B cell (primary cell): ENCODE measurements at regions not wholly inside any gene's neighbourhood (a gene's known extent, or its start where the extent isn't known, plus 50 kb on each side); places are given as distances from the start of the nearest gene placed in this dataset.

Source experiments
- CTCF ChIP-seq: fragments of 200-600 bp; IDR thresholded peaks from one replicate; pipeline ENCODE4 v1.8.0; 2022; ENCODE audit warnings: antibody characterized with exemption, mild to moderate bottlenecking
- EZH2 ChIP-seq: IDR thresholded peaks from 2 replicates; pipeline ENCODE4 v1.6.1; 2012; ENCODE audit warnings: borderline replicate concordance, low read depth, mild to moderate bottlenecking, moderate library complexity, low read length; ENCODE audit not compliant: insufficient read depth, poor library complexity, severe bottlenecking

DNA sequence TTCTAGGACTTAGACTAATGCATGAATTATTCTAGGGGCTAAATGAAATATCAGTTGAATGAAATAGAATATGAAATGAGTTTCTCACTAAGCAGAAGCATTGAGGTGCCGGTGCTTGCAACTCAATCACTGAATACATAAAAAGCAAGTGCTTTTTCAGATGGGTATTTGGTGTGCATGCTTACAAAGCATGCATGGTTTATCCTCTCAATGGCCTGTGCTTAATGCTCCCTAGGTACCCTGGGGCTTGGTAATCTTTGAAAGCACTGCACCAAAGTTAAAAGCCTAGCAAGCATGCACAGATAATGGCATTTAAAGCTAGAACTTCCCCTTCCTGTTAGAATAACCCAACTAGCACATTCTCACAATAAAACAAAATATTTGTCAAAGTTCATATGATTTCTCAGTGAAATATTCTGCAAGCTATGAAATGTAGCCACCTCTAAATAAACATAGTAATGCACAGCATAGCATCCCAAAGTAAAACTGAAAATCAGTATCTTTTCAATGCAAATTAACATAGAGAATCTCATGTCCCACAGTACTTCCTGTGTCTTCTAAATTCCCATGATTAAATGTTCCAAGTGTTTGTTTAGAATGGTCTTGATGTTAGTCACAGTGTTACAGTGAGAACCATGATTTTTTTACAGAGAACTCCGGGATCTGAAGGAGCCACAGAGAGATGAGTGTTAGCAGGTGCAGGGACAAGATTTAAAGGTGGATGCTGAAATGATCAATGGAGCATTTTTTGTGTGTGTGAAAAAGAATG is 143.4 kb upstream of the CDH6 start:
- TF ChIP-seq EZH2 (no peak), CTCF (no peak)
